SK-N-SH (cell line): ENCODE measurements at regions not wholly inside any gene's neighbourhood (a gene's known extent, or its start where the extent isn't known, plus 50 kb on each side); places are given as distances from the start of the nearest gene placed in this dataset.

Experiments used
- CTCF ChIP-seq: fragments of 200-600 bp; sonication (generic); IDR thresholded peaks from 2 replicates; pipeline ENCODE4 v1.6.1; 2017; ENCODE audit warnings: antibody characterized with exemption, mild to moderate bottlenecking, moderate library complexity
- EZH2phosphoT487 ChIP-seq: fragments of 200-600 bp; sonication (generic); IDR thresholded peaks from 2 replicates; pipeline ENCODE4 v1.6.1; 2017; ENCODE audit warnings: low read depth, mixed run types, mild to moderate bottlenecking, antibody characterized with exemption, moderate library complexity, borderline replicate concordance
- GABPA ChIP-seq: IDR thresholded peaks from 2 replicates; pipeline ENCODE4 v1.4.0; 2012; ENCODE audit warnings: low read depth, mild to moderate bottlenecking
- RCOR1 ChIP-seq: fragments of 150-350 bp; IDR thresholded peaks from 2 replicates; pipeline ENCODE4 v1.6.1; 2017; ENCODE audit warnings: antibody characterized with exemption, low read length
- YY1 ChIP-seq: IDR thresholded peaks from 2 replicates; pipeline ENCODE4 v1.4.0; 2012; ENCODE audit warnings: low read depth, mild to moderate bottlenecking
- TF ChIP-seq, protein P1 (sequence below): IDR thresholded peaks from 2 replicates; pipeline ENCODE4 v1.6.1; 2012; ENCODE audit warnings: mild to moderate bottlenecking, low read depth, low read length, moderate library complexity

GRCh38 chr4:38406243-38406642 is 257.8 kb upstream of the KLF3 start:
- TF ChIP-seq RCOR1 (no peak), YY1 (no peak), CTCF (no peak), GABPA (no peak), EZH2phosphoT487 (no peak)
- TF ChIP-seq, protein P1, sequence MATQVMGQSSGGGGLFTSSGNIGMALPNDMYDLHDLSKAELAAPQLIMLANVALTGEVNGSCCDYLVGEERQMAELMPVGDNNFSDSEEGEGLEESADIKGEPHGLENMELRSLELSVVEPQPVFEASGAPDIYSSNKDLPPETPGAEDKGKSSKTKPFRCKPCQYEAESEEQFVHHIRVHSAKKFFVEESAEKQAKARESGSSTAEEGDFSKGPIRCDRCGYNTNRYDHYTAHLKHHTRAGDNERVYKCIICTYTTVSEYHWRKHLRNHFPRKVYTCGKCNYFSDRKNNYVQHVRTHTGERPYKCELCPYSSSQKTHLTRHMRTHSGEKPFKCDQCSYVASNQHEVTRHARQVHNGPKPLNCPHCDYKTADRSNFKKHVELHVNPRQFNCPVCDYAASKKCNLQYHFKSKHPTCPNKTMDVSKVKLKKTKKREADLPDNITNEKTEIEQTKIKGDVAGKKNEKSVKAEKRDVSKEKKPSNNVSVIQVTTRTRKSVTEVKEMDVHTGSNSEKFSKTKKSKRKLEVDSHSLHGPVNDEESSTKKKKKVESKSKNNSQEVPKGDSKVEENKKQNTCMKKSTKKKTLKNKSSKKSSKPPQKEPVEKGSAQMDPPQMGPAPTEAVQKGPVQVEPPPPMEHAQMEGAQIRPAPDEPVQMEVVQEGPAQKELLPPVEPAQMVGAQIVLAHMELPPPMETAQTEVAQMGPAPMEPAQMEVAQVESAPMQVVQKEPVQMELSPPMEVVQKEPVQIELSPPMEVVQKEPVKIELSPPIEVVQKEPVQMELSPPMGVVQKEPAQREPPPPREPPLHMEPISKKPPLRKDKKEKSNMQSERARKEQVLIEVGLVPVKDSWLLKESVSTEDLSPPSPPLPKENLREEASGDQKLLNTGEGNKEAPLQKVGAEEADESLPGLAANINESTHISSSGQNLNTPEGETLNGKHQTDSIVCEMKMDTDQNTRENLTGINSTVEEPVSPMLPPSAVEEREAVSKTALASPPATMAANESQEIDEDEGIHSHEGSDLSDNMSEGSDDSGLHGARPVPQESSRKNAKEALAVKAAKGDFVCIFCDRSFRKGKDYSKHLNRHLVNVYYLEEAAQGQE: no peak
